Spleen (tissue), 11 donors: ENCODE measurements at regions not wholly inside any gene's neighbourhood (a gene's known extent, or its start where the extent isn't known, plus 50 kb on each side); places are given as distances from the start of the nearest gene placed in this dataset.

Experiments used
- DNase-seq: peaks from one replicate; pipeline ENCODE4 v3.0.0-alpha.2; 2020
- H3K27ac ChIP-seq, 8 donors: fragments of 200-600 bp; sonication (generic) in 7 of 8; 1 replicate in 4 of 8; 2 replicates in 4 of 8; pipeline versions ENCODE4 v1.5.0 to v1.8.0; 2016 to 2021; ENCODE audit warnings: inconsistent platforms in 4 of 8, mild to moderate bottlenecking in 4 of 8, moderate library complexity in 1 of 8
- H3K27me3 ChIP-seq, 7 donors: fragments of 200-600 bp; sonication (generic) in 6 of 7; replicated peaks in 1 of 7; 1 replicate in 4 of 7; 2 replicates in 3 of 7; pipeline versions ENCODE4 v1.5.0 to v1.8.0; 2016 to 2021; ENCODE audit warnings: inconsistent platforms in 3 of 7, mild to moderate bottlenecking in 1 of 7
- H3K36me3 ChIP-seq, 6 donors: fragments of 200-600 bp; sonication (generic) in 5 of 6; 1 replicate in 4 of 6; 2 replicates in 2 of 6; pipeline versions ENCODE4 v1.5.0 to v1.8.0; 2016 to 2021; ENCODE audit warnings: inconsistent platforms in 2 of 6
- H3K4me1 ChIP-seq, 6 donors: fragments of 200-600 bp; sonication (generic) in 5 of 6; 1 replicate in 3 of 6; 2 replicates in 3 of 6; pipeline versions ENCODE4 v1.5.0 to v1.8.0; 2016 to 2021; ENCODE audit warnings: inconsistent platforms in 3 of 6
- H3K4me3 ChIP-seq, 8 donors: fragments of 200-600 bp; sonication (generic) in 7 of 8; 1 replicate in 4 of 8; 2 replicates in 4 of 8; pipeline versions ENCODE4 v1.5.0 to v1.8.0; 2016 to 2021; ENCODE audit warnings: inconsistent platforms in 4 of 8, mild to moderate bottlenecking in 4 of 8, moderate library complexity in 2 of 8
- H3K9me3 ChIP-seq, 8 donors: fragments of 200-600 bp; sonication (generic) in 7 of 8; 1 replicate in 4 of 8; 2 replicates in 4 of 8; pipeline versions ENCODE4 v1.5.0 to v1.8.0; 2016 to 2021; ENCODE audit warnings: inconsistent platforms in 4 of 8
- CTCF ChIP-seq, 11 experiments: fragments of 200-600 bp in 7 of 11; fragments of 450-650 bp in 4 of 11; sonication (generic) in 4 of 11; IDR thresholded peaks in 8 of 11; conservative IDR thresholded peaks in 3 of 11; 1 replicate in 7 of 11; 2 replicates in 4 of 11; pipeline versions ENCODE4 v1.4.0 to v1.8.0; 2016 to 2021; ENCODE audit warnings: antibody characterized with exemption in 11 of 11, inconsistent platforms in 4 of 11, mild to moderate bottlenecking in 1 of 11
- POLR2A ChIP-seq, 3 donors: fragments of 450-650 bp; IDR thresholded peaks; one replicate each; pipeline ENCODE4 v1.5.1; 2017; ENCODE audit warnings: antibody characterized with exemption in 3 of 3, mild to moderate bottlenecking in 1 of 3
- POLR2AphosphoS5 ChIP-seq, 3 donors: sonication (generic); formaldehyde crosslinking; IDR thresholded peaks; one replicate each; pipeline ENCODE4 v1.5.1; 2017; ENCODE audit warnings: antibody characterized with exemption in 3 of 3
- WGBS, 5 donors: extraction: QIAGEN DNeasy Blood & Tissue Kit in 3 of 5; methylation state at CpG; one replicate each; pipeline versions ENCODE4 v1.1.5 to v1.1.7; 2013 to 2018; 5-methylcytosine and 5-hydroxymethylcytosine counted together
- intact Hi-C: fragments of 100-400 bp; cut with DNase I; formaldehyde crosslinking; loops from one replicate; pipeline ENCODE4 v1.15.0; 2023; ENCODE audit warnings: low total_unique reads
- donor health status: healthy with polysubstance abuse.
- donor health status: DM: no; HTN: no; CAD: no; lungs with moderate emphysema.
- donor health status: DM: no; HTN: no; CAD: no.
- donor health status: Bipolar disorder and iron deficiency.
- donor health status: healthy.
- donor health status: DM: no; HTN: no; CAD: no.
- donor health status: DM: yes; HTN: yes; CAD: no.

DNA sequence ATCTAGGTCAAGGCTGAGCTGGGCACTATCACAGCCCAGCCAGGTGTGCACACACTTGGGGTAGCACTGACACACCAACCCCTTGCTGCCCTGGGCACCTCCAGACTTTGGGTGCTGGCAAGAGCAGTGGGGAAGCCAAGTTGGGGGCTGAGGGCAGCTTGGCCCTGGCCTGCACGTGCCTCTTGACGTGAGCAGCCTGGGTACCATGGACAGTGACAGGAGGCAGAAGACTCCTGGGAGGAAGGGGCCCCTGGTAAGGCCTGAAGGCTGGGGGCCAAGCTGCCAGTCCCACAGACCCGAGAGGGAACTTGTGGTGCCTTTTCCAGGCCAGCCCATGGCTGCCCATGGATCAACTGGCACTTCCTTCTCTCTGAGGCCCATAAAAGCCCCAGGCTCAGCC lies 124.1 kb upstream of the SFSWAP start:
- WGBS, 5 donors: 64 to 88% (median 71%) methylated on average over 3 of the region's 3 CpGs; no CpG with 5 or more reads in 1 of the 5 donors
- no peak for DNase-seq
- intact Hi-C loops: no loop called here

GRCh38 chr12:131587565-131587964 lies 123.3 kb upstream of the SFSWAP start:
- peaks cover 0 to 20% (median 10%) of the 10 kb centered on the region in 8 donors for H3K9me3 ChIP-seq
- H3K27me3 ChIP-seq: peaks cover 0 to 35% (median 0%) of the 10 kb centered on the region in 7 donors
- 90 to 95% (median 91%) methylated on average over 8 to 11 of the region's 11 CpGs for whole genome bisulfite sequencing, 5 donors
- intact Hi-C loops: no loop called here
- H3K36me3 ChIP-seq: no peaks in the 10 kb centered on the region
- H3K4me3 ChIP-seq: no peak overlapping the region
- peaks cover 0 to 10% (median under 1%) of the 10 kb centered on the region in 6 donors for H3K4me1 ChIP-seq
- DNase-seq: no peak
- H3K27ac ChIP-seq: no peak overlapping the region
- no peak for TF ChIP-seq POLR2AphosphoS5 (IDR thresholded peaks at IDR 0.05)

More for the DNA sequence above, 124.1 kb upstream of the SFSWAP start:
- Histone ChIP-seq H3K4me1 (peaks cover 0 to 10% (median 0%) of the 10 kb centered on the region in 6 donors), H3K27me3 (peaks cover 0 to 35% (median 0%) of the 10 kb centered on the region in 7 donors), H3K4me3 (no peak overlapping the region), H3K36me3 (no peaks in the 10 kb centered on the region), H3K9me3 (peaks cover 0 to 20% (median 10%) of the 10 kb centered on the region in 8 donors), H3K27ac (no peak overlapping the region)
- TF ChIP-seq POLR2AphosphoS5 (IDR thresholded peaks at IDR 0.05): no peak
- TF ChIP-seq CTCF (IDR thresholded peaks at IDR 0.05 in 8 of 11, conservative IDR thresholded peaks at IDR 0.05 in 3 of 11): no peak
- TF ChIP-seq POLR2A (IDR thresholded peaks at IDR 0.05): no peak

- intact Hi-C loops: no loop called here
- peaks cover 0 to 20% (median 10%) of the 10 kb centered on the region in 8 donors for H3K9me3 ChIP-seq
Measured at GRCh38 chr12:131589221-131589897, 121.5 kb upstream of the SFSWAP start.

DNA sequence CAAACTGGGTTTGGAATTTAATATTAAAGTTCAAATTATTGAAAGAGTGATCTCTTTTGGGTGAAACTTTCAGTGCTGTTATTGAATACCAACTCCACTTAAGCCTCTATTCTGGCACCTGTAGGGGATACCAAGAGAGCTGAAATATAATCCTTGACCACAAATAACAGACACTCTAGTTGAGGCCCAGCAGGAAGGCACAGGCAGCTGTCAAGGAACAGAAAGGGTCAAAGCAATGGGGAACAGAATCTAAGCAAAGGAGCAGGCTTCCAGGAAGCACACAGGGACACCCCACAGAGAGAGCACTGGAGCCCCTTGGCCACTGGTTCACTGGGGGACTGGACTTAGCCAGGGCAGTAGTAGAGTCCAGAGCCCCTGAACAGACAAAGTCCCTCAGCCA lies 120.9 kb upstream of the SFSWAP start:
- Histone ChIP-seq H3K4me1 (peaks cover 0 to 17% (median 8%) of the 10 kb centered on the region in 6 donors), H3K9me3 (peaks cover 0 to 20% (median 10%) of the 10 kb centered on the region in 8 donors), H3K36me3 (no peaks in the 10 kb centered on the region), H3K27me3 (peaks cover 0 to 20% (median 0%) of the 10 kb centered on the region in 7 donors), H3K4me3 (no peak overlapping the region), H3K27ac (no peak overlapping the region)
- no peak for TF ChIP-seq CTCF (IDR thresholded peaks at IDR 0.05 in 8 of 11, conservative IDR thresholded peaks at IDR 0.05 in 3 of 11)
- TF ChIP-seq POLR2AphosphoS5 (IDR thresholded peaks at IDR 0.05): no peak
- no peak for TF ChIP-seq POLR2A (IDR thresholded peaks at IDR 0.05)
- no peak for DNase-seq
- intact Hi-C loops: no loop called here

More at GRCh38 chr12:131589221-131589897, 121.5 kb upstream of the SFSWAP start:
- no peak for DNase-seq
- H3K4me1 ChIP-seq: peaks cover 0 to 17% (median 8%) of the 10 kb centered on the region in 6 donors
- H3K4me3 ChIP-seq: no peak overlapping the region
- WGBS, 5 donors: 53 to 77% (median 64%) methylated on average over 11 of the region's 11 CpGs
- H3K36me3 ChIP-seq: no peaks in the 10 kb centered on the region
- peaks cover 0 to 25% (median 0%) of the 10 kb centered on the region in 7 donors for H3K27me3 ChIP-seq
- H3K27ac ChIP-seq: no peak overlapping the region
- TF ChIP-seq CTCF (IDR thresholded peaks at IDR 0.05 in 8 of 11, conservative IDR thresholded peaks at IDR 0.05 in 3 of 11) (no peak), POLR2A (IDR thresholded peaks at IDR 0.05) (no peak), POLR2AphosphoS5 (IDR thresholded peaks at IDR 0.05) (no peak)
